Ishikawa (cell line): ENCODE measurements at regions not wholly inside any gene's neighbourhood (a gene's known extent, or its start where the extent isn't known, plus 50 kb on each side); places are given as distances from the start of the nearest gene placed in this dataset.

Experiments used
- CEBPB ChIP-seq: IDR thresholded peaks from 2 replicates; pipeline ENCODE4 v1.6.1; 2012
- CREB1 ChIP-seq: IDR thresholded peaks from 2 replicates; pipeline ENCODE4 v1.6.1; 2012; ENCODE audit warnings: low read depth
- EGR1 ChIP-seq: IDR thresholded peaks from 2 replicates; pipeline ENCODE4 v1.6.1; 2012
- EP300 ChIP-seq: IDR thresholded peaks from 2 replicates; pipeline ENCODE4 v1.6.1; 2012; ENCODE audit warnings: borderline replicate concordance
- FOXM1 ChIP-seq: IDR thresholded peaks from 2 replicates; pipeline ENCODE4 v1.6.1; 2012; ENCODE audit warnings: low read depth, borderline replicate concordance
- NFIC ChIP-seq: IDR thresholded peaks from 2 replicates; pipeline ENCODE4 v1.6.1; 2012
- RAD21 ChIP-seq: IDR thresholded peaks from 2 replicates; pipeline ENCODE4 v1.6.1; 2012; ENCODE audit warnings: low read depth
- TAF1 ChIP-seq: IDR thresholded peaks from 2 replicates; pipeline ENCODE4 v1.6.1; 2012; ENCODE audit warnings: low read depth, mild to moderate bottlenecking
- TCF12 ChIP-seq: IDR thresholded peaks from 2 replicates; pipeline ENCODE4 v1.6.1; 2012; ENCODE audit warnings: low read depth
- TEAD4 ChIP-seq: IDR thresholded peaks from 2 replicates; pipeline ENCODE4 v1.6.1; 2012
- YY1 ChIP-seq: IDR thresholded peaks from 2 replicates; pipeline ENCODE4 v1.6.1; 2012; ENCODE audit warnings: low read depth
- ZBTB7A ChIP-seq: IDR thresholded peaks from 2 replicates; pipeline ENCODE4 v1.6.1; 2012; ENCODE audit warnings: low read depth
- TF ChIP-seq, protein P1 (sequence below): IDR thresholded peaks from 2 replicates; pipeline ENCODE4 v1.6.1; 2012; ENCODE audit warnings: low read depth, mild to moderate bottlenecking
- TF ChIP-seq, protein P2 (sequence below): IDR thresholded peaks from 2 replicates; pipeline ENCODE4 v1.6.1; 2012
- TF ChIP-seq, protein P3 (sequence below): IDR thresholded peaks from 2 replicates; pipeline ENCODE4 v1.6.1; 2012

DNA sequence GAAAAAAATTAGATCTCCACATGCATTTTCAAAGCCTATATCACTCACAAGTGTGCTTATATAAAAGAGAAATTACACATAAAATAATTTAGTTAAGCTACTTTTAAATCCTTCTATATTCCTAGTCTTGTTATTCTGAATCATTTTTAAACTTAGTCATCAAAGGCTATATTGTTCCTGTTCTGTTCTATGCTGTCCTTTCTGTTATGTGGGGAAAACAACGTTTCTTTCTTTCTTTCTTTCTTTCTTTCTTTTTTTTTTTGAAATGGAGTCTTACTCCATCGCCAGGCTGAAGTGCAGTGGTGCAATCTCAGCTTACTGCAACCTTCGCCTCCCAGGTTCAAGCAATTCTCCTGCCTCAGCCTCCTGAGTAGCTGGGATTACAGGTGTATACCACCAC, 389.2 kb upstream of the FTMT start:
- TF ChIP-seq CEBPB: no peak

DNA sequence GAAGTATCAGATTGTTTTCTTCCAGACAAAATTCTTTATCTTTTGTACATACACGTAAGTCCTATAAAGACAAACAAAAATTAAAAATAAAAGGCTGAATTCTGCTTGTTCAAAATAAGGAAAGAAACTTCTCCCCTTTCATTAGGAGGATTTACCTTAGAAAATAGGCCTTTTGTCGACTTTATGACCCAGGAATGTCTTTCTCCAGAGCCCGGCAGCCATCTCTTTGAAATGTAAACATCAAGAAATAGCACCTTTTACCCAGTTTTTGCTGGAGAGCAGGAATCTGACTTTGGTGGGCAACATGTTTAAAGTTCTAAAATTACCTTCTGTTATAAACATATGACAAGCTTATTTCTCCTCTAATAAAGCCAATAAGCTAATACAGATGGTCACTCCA, 373.0 kb upstream of the FTMT start:
- TF ChIP-seq, protein P1, sequence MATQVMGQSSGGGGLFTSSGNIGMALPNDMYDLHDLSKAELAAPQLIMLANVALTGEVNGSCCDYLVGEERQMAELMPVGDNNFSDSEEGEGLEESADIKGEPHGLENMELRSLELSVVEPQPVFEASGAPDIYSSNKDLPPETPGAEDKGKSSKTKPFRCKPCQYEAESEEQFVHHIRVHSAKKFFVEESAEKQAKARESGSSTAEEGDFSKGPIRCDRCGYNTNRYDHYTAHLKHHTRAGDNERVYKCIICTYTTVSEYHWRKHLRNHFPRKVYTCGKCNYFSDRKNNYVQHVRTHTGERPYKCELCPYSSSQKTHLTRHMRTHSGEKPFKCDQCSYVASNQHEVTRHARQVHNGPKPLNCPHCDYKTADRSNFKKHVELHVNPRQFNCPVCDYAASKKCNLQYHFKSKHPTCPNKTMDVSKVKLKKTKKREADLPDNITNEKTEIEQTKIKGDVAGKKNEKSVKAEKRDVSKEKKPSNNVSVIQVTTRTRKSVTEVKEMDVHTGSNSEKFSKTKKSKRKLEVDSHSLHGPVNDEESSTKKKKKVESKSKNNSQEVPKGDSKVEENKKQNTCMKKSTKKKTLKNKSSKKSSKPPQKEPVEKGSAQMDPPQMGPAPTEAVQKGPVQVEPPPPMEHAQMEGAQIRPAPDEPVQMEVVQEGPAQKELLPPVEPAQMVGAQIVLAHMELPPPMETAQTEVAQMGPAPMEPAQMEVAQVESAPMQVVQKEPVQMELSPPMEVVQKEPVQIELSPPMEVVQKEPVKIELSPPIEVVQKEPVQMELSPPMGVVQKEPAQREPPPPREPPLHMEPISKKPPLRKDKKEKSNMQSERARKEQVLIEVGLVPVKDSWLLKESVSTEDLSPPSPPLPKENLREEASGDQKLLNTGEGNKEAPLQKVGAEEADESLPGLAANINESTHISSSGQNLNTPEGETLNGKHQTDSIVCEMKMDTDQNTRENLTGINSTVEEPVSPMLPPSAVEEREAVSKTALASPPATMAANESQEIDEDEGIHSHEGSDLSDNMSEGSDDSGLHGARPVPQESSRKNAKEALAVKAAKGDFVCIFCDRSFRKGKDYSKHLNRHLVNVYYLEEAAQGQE: no peak
- TF ChIP-seq EGR1 (no peak), TAF1 (no peak), ZBTB7A (no peak), TCF12 (no peak), CEBPB (no peak), RAD21 (no peak), NFIC (no peak)

DNA sequence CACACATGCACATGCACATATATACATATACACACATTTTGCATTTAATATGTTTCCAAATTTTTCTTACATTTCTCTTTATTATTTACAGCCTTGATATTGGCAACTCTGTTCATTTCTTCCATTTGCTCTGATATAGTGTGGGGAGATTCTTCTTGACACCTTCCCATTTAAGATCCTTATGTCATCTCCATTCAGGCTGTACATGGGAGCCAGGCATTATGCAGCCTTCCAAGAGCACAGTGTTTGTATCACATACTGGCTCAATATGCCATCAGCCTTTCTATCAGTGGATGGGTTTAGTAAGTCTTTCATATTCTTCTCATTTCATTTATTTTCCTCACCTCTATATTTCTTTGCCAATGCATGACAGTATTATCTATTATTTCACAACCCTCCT, 372.3 kb upstream of the FTMT start:
- no peak for TF ChIP-seq TAF1
- TF ChIP-seq EGR1: no peak
- TF ChIP-seq FOXM1: no peak

DNA sequence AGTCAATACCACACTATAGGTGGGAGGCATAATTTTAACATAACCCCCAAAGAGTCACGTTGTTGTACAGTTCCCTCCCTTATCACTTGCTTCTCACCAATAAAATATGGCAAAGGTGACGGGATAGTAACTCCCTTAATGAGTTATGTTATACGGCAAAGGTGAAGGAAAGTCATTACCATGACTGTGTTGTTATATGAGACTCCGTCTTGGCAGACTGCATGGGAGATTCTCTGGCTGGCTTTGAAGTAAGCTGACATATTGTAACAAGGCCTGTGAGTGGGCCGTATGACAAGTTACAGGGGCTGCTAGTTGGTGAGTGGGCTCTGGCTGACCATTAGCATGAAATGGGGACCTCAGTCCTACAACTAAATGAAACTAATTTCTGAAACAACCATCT, 366.4 kb upstream of the FTMT start:
- no peak for TF ChIP-seq CEBPB
- no peak for TF ChIP-seq EP300
- TF ChIP-seq, protein P2, sequence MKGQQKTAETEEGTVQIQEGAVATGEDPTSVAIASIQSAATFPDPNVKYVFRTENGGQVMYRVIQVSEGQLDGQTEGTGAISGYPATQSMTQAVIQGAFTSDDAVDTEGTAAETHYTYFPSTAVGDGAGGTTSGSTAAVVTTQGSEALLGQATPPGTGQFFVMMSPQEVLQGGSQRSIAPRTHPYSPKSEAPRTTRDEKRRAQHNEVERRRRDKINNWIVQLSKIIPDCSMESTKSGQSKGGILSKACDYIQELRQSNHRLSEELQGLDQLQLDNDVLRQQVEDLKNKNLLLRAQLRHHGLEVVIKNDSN: no peak
- TF ChIP-seq TAF1: no peak
- TF ChIP-seq, protein P1: no peak
- no peak for TF ChIP-seq TEAD4

DNA sequence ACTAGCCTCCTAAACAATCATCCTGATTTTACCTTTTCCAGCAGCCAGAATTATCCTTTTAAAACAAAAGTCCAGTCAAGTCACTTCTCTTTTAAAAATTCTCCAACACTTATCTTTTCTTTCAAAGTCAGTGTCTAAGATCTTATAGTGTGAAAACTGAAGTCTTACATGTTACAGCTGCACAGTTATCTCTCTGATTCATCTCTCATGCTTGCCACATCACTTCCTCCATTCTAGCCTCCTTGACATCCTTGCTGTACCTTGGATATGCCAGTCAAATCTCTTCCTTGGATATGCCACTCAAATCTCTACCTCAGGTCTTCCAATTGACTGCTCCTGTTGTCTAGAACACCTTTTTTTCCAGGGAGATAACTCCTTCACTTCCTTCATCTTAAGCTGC, 361.7 kb upstream of the FTMT start:
- TF ChIP-seq FOXM1: no peak
- no peak for TF ChIP-seq CREB1
- TF ChIP-seq TEAD4: no peak
- no peak for TF ChIP-seq EP300
- TF ChIP-seq TAF1: no peak
- TF ChIP-seq TCF12: no peak
- no peak for TF ChIP-seq RAD21
- no peak for TF ChIP-seq CEBPB
- TF ChIP-seq, protein P1: no peak
- TF ChIP-seq YY1: no peak
- TF ChIP-seq, protein P3, sequence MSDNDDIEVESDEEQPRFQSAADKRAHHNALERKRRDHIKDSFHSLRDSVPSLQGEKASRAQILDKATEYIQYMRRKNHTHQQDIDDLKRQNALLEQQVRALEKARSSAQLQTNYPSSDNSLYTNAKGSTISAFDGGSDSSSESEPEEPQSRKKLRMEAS: no peak
- TF ChIP-seq, protein P2: no peak
- no peak for TF ChIP-seq ZBTB7A
- TF ChIP-seq NFIC: no peak
- TF ChIP-seq EGR1: no peak

DNA sequence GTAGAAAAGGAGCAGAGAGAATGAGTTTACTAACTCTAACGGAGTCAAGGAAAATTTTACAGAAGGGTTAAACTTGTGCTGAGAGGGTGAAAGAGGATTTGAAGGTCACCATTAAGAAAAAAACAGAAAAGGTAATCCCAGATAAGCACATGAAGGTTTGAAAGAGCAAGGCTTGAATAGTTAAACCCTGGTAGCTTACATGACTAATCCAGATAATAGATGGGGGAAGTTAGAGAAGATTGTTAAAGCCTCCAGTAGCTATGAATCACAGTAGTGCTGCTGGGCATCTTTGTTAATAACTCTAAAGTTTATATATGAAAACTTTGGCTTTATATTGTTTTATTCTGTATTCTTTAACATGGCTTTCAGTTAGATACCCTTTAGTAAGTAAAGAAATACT, 354.5 kb upstream of the FTMT start:
- no peak for TF ChIP-seq CREB1
- TF ChIP-seq, protein P3: no peak
- no peak for TF ChIP-seq RAD21
- no peak for TF ChIP-seq ZBTB7A
- no peak for TF ChIP-seq YY1
- TF ChIP-seq FOXM1: no peak
- TF ChIP-seq NFIC: no peak
- TF ChIP-seq EGR1: no peak
- no peak for TF ChIP-seq EP300
- no peak for TF ChIP-seq CEBPB
- TF ChIP-seq TEAD4: no peak
- no peak for TF ChIP-seq TCF12
- TF ChIP-seq, protein P2: no peak
